SK-N-SH treated with all-trans-retinoic acid at 6 μM for 48 hours (cell line): ENCODE measurements at regions not wholly inside any gene's neighbourhood (a gene's known extent, or its start where the extent isn't known, plus 50 kb on each side); places are given as distances from the start of the nearest gene placed in this dataset.

Experiments used
- ATAC-seq: fragments of 200-7000 bp; cut with Tn5 transposase; 3 replicates; pipeline ENCODE4 v1.9.1; 2020; ENCODE audit warnings: mild to moderate bottlenecking, moderate library complexity
- ARNTL ChIP-seq: fragments of 450-650 bp; formaldehyde crosslinking; IDR thresholded peaks from 2 replicates; pipeline ENCODE4 v1.5.0; 2020; ENCODE audit warnings: low read depth, mild to moderate bottlenecking, moderate library complexity, borderline replicate concordance
- BACH2 ChIP-seq: fragments of 250-450 bp; sonication (Bioruptor Pico); IDR thresholded peaks from 2 replicates; pipeline ENCODE4 v1.9.0; 2021; ENCODE audit warnings: mild to moderate bottlenecking, borderline replicate concordance
- CREB5 ChIP-seq: fragments of 250-450 bp; sonication (Bioruptor Pico); IDR thresholded peaks from 2 replicates; pipeline ENCODE4 v1.5.1; 2020; ENCODE audit warnings: low read depth, mild to moderate bottlenecking, moderate library complexity
- CSDC2 ChIP-seq: fragments of 250-450 bp; sonication (Bioruptor Pico); IDR thresholded peaks from 2 replicates; pipeline ENCODE4 v1.5.0; 2020; ENCODE audit warnings: mild to moderate bottlenecking, moderate library complexity
- GLIS3 ChIP-seq: fragments of 250-450 bp; sonication (Bioruptor Pico); IDR thresholded peaks from 2 replicates; pipeline ENCODE4 v1.5.0; 2020; ENCODE audit warnings: mild to moderate bottlenecking, moderate library complexity
- ISL1 ChIP-seq: fragments of 250-450 bp; sonication (Bioruptor Pico); IDR thresholded peaks from 2 replicates; pipeline ENCODE4 v2.1.2; 2022; ENCODE audit warnings: mild to moderate bottlenecking, moderate library complexity
- PATZ1 ChIP-seq: fragments of 250-450 bp; sonication (Bioruptor Pico); IDR thresholded peaks from 2 replicates; pipeline ENCODE4 v1.8.0; 2020; ENCODE audit warnings: mild to moderate bottlenecking, moderate library complexity, borderline replicate concordance
- POU6F1 ChIP-seq: fragments of 250-450 bp; sonication (Bioruptor Pico); IDR thresholded peaks from 2 replicates; pipeline ENCODE4 v1.8.0; 2021; ENCODE audit warnings: low read depth, mild to moderate bottlenecking, moderate library complexity, borderline replicate concordance
- PPARA ChIP-seq: fragments of 250-450 bp; sonication (Bioruptor Pico); IDR thresholded peaks from 2 replicates; pipeline ENCODE4 v1.5.0; 2020; ENCODE audit warnings: mild to moderate bottlenecking, borderline replicate concordance
- RARB ChIP-seq: fragments of 250-450 bp; sonication (Bioruptor Pico); IDR thresholded peaks from 2 replicates; pipeline ENCODE4 v1.8.0; 2021; ENCODE audit warnings: mild to moderate bottlenecking, moderate library complexity
- SNAI2 ChIP-seq: fragments of 250-450 bp; sonication (Bioruptor Pico); IDR thresholded peaks from 2 replicates; pipeline ENCODE4 v1.5.0; 2020; ENCODE audit warnings: mild to moderate bottlenecking, moderate library complexity
- TCF4 ChIP-seq: fragments of 250-450 bp; sonication (Bioruptor Pico); IDR thresholded peaks from 2 replicates; pipeline ENCODE4 v1.8.0; 2021; ENCODE audit warnings: mild to moderate bottlenecking, moderate library complexity, borderline replicate concordance
- TOX ChIP-seq: fragments of 250-450 bp; sonication (Bioruptor Pico); IDR thresholded peaks from 2 replicates; pipeline ENCODE4 v1.8.0; 2021; ENCODE audit warnings: mild to moderate bottlenecking, moderate library complexity, borderline replicate concordance
- ZC3H10 ChIP-seq: fragments of 250-450 bp; sonication (Bioruptor Pico); IDR thresholded peaks from 2 replicates; pipeline ENCODE4 v1.5.1; 2021; ENCODE audit warnings: mild to moderate bottlenecking, moderate library complexity
- ZFP3 ChIP-seq: fragments of 250-450 bp; sonication (Bioruptor Pico); IDR thresholded peaks from 2 replicates; pipeline ENCODE4 v1.5.0; 2020; ENCODE audit warnings: mild to moderate bottlenecking, moderate library complexity
- ZNF565 ChIP-seq: fragments of 450-650 bp; formaldehyde crosslinking; conservative IDR thresholded peaks from 2 replicates; pipeline ENCODE4 v1.5.0; 2020; ENCODE audit warnings: low read depth, mild to moderate bottlenecking, moderate library complexity
- ZNF70 ChIP-seq: fragments of 450-650 bp; formaldehyde crosslinking; IDR thresholded peaks from 2 replicates; pipeline ENCODE4 v1.5.0; 2020; ENCODE audit warnings: mild to moderate bottlenecking, moderate library complexity
- ZNF8 ChIP-seq: fragments of 450-650 bp; formaldehyde crosslinking; IDR thresholded peaks from 2 replicates; pipeline ENCODE4 v1.5.0; 2020; ENCODE audit warnings: mild to moderate bottlenecking, moderate library complexity
- TF ChIP-seq, protein P1 (sequence below): fragments of 250-450 bp; sonication (Bioruptor Pico); IDR thresholded peaks from 2 replicates; pipeline ENCODE4 v1.5.1; 2021; ENCODE audit warnings: mild to moderate bottlenecking, moderate library complexity

DNA sequence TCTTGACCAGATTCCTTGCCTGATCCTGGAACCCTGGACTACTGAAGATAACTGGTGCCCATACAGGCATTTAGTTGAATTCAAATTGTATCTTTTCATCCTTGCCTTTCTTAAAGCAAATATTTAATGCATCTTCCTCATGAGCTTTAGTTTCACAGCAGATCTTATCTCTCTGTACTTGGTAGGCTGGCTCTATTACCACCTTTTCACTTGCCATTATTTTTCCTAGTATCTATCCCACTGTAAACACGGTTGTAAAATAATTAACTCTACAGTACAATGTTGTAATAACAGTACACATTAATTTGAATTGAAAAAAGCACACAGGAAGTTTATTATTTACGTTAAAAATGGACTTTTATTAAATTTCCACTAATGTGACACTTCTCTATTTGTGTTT is 1286.9 kb downstream of the GRIK2 start:
- no peak for TF ChIP-seq BACH2 (CRISPR knock-in tag)
- TF ChIP-seq ZNF70, result no peak
- no peak for TF ChIP-seq SNAI2 (CRISPR knock-in tag)
- TF ChIP-seq RARB (CRISPR knock-in tag), result no peak
- TF ChIP-seq TOX (CRISPR knock-in tag), result no peak
- TF ChIP-seq GLIS3 (CRISPR knock-in tag), result no peak
- no peak for TF ChIP-seq TCF4
- no peak for TF ChIP-seq CSDC2 (CRISPR knock-in tag)
- no peak for TF ChIP-seq ZNF8 (CRISPR knock-in tag)
- no peak for TF ChIP-seq ZNF565 (CRISPR knock-in tag)
- ATAC-seq, result no peak

DNA sequence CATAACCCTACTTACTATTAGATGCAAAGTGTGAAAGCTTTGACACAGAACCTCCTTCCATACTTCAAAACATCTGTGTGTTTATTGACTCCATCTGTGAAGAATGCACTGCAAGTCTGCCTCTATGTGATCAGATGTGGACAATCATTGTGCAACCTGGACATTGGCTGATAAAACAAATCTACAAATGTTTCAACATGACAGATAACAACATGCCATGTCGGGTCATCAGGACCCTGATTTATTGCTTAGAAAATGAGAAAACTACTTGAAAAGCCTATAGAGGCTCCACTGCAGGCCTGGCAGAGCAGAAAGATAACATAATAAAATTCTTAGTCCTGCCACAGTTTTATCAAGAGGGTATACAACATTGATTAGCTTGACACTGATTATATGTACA is 1286.4 kb downstream of the GRIK2 start:
- no peak for ATAC-seq
- TF ChIP-seq TCF4, result 0 out of 2 replicates have a peak, but pooled peaks have one; percentile 25
- TF ChIP-seq, protein P1, sequence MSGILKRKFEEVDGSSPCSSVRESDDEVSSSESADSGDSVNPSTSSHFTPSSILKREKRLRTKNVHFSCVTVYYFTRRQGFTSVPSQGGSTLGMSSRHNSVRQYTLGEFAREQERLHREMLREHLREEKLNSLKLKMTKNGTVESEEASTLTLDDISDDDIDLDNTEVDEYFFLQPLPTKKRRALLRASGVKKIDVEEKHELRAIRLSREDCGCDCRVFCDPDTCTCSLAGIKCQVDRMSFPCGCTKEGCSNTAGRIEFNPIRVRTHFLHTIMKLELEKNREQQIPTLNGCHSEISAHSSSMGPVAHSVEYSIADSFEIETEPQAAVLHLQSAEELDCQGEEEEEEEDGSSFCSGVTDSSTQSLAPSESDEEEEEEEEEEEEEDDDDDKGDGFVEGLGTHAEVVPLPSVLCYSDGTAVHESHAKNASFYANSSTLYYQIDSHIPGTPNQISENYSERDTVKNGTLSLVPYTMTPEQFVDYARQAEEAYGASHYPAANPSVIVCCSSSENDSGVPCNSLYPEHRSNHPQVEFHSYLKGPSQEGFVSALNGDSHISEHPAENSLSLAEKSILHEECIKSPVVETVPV, result no peak

DNA sequence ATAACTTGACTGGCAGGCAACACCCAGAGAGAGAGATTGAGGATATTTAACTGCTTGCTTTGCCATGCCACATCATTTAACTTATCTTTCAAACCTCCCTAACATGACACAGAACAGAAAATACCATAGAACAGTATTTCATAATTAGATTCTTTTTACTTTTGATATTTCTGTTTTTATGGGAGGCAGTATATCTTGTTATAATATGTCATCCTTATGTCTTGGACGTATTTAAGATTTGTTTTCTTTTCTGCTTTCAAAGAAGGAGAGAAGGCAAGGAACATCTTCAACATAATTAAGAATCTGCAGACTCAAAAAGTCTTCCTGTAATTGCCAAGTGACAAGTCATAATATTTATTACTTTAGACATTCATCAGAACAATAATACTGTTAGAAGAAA is 1283.7 kb downstream of the GRIK2 start:
- TF ChIP-seq ZFP3 (CRISPR knock-in tag) (no peak), CREB5 (CRISPR knock-in tag) (no peak), ZNF8 (CRISPR knock-in tag) (no peak), ISL1 (CRISPR knock-in tag) (peak; percentile 76), ARNTL (CRISPR knock-in tag) (no peak), CSDC2 (CRISPR knock-in tag) (no peak), ZNF70 (no peak), TCF4 (peak; percentile 29; the same call in 1 of the 2 replicates), RARB (CRISPR knock-in tag) (no peak), ZC3H10 (CRISPR knock-in tag) (peak; percentile 74; the same call in 1 of the 2 replicates), PATZ1 (CRISPR knock-in tag) (no peak), POU6F1 (CRISPR knock-in tag) (no peak), GLIS3 (CRISPR knock-in tag) (no peak)
- TF ChIP-seq, all 23 proteins: peak for 3
- ATAC-seq, result no peak

- TF ChIP-seq ZNF70, result no peak
- no peak for ATAC-seq
Measured at GRCh38 chr6:102670735-102671134, 1277.2 kb downstream of the GRIK2 start.

- TF ChIP-seq TOX (CRISPR knock-in tag) (no peak), PPARA (CRISPR knock-in tag) (no peak), CREB5 (CRISPR knock-in tag) (no peak), RARB (CRISPR knock-in tag) (no peak), ZNF565 (CRISPR knock-in tag) (no peak), ZNF70 (no peak), ZC3H10 (CRISPR knock-in tag) (no peak), TCF4 (no peak), ARNTL (CRISPR knock-in tag) (no peak), BACH2 (CRISPR knock-in tag) (no peak), ISL1 (CRISPR knock-in tag) (no peak), POU6F1 (CRISPR knock-in tag) (no peak), ZNF8 (CRISPR knock-in tag) (no peak), CSDC2 (CRISPR knock-in tag) (no peak)
- TF ChIP-seq, protein P1, result no peak
- ATAC-seq, result no peak
Measured at GRCh38 chr6:102662851-102663250, 1269.3 kb downstream of the GRIK2 start.
